Endothelial cell of umbilical vein (primary cell): ENCODE measurements at regions not wholly inside any gene's neighbourhood (a gene's known extent, or its start where the extent isn't known, plus 50 kb on each side); places are given as distances from the start of the nearest gene placed in this dataset.

Source experiments
- CTCF ChIP-seq, 2 donors: IDR thresholded peaks; 1 replicate in 1 of 2; 2 replicates in 1 of 2; pipeline ENCODE4 v1.5.1; 2011; ENCODE audit warnings: low read length in 2 of 2, mild to moderate bottlenecking in 2 of 2, moderate library complexity in 2 of 2, control low read depth in 1 of 2, inconsistent platforms in 1 of 2, low read depth in 1 of 2; ENCODE audit not compliant: insufficient read depth in 1 of 2; ENCODE audit errors: extremely low read depth in 1 of 2
- EZH2 ChIP-seq: IDR thresholded peaks from 2 replicates; pipeline ENCODE4 v1.6.1; 2012; ENCODE audit warnings: borderline replicate concordance, low read depth, mild to moderate bottlenecking, moderate library complexity, low read length, inconsistent platforms; ENCODE audit not compliant: severe bottlenecking
- JUN ChIP-seq: IDR thresholded peaks from 2 replicates; pipeline ENCODE4 v1.6.1; 2011; ENCODE audit warnings: borderline replicate concordance, low read depth; ENCODE audit not compliant: insufficient read length, insufficient read depth
- MAX ChIP-seq: IDR thresholded peaks from 2 replicates; pipeline ENCODE4 v1.6.1; 2011; ENCODE audit not compliant: insufficient read depth, insufficient read length
- POLR2A ChIP-seq: IDR thresholded peaks from 2 replicates; pipeline ENCODE4 v1.6.1; 2012; ENCODE audit warnings: low read depth, mild to moderate bottlenecking, control low read depth, low read length
- POLR2AphosphoS5 ChIP-seq: IDR thresholded peaks from 2 replicates; pipeline ENCODE4 v1.6.1; 2012; ENCODE audit warnings: low read depth, mild to moderate bottlenecking, control low read depth, low read length, moderate library complexity; ENCODE audit not compliant: insufficient read depth

GRCh38 chr18:77969972-77970371 lies 720.3 kb downstream of the GALR1 start:
- no peak for TF ChIP-seq MAX
- TF ChIP-seq CTCF (IDR thresholded peaks at IDR 0.05; ENCODE audit: extremely low read depth in 1 of 2, insufficient read depth in 1 of 2, low read depth in 1 of 2, low read length in 2 of 2): no peak
- TF ChIP-seq POLR2A: no peak
- no peak for TF ChIP-seq EZH2
- TF ChIP-seq JUN: no peak
- TF ChIP-seq POLR2AphosphoS5: no peak
